MM.1S (cell line): ENCODE measurements at regions not wholly inside any gene's neighbourhood (a gene's known extent, or its start where the extent isn't known, plus 50 kb on each side); places are given as distances from the start of the nearest gene placed in this dataset.

Experiments used
- EZH2 ChIP-seq: fragments of 300-600 bp; sonication (generic); optimal IDR thresholded peaks from 2 replicates; pipeline ENCODE3; 2017; ENCODE audit warnings: low read depth, mild to moderate bottlenecking, antibody characterized with exemption, low read length, mixed read lengths
- EZH2phosphoT487 ChIP-seq: fragments of 300-600 bp; sonication (generic); IDR thresholded peaks from 2 replicates; pipeline ENCODE4 v1.6.1; 2018; ENCODE audit warnings: antibody characterized with exemption, low read length
- TF ChIP-seq, protein P1 (sequence below): fragments of 300-600 bp; sonication (generic); IDR thresholded peaks from 2 replicates; pipeline ENCODE4 v1.5.1; 2016; ENCODE audit warnings: antibody characterized with exemption, low read length, mixed read lengths

DNA sequence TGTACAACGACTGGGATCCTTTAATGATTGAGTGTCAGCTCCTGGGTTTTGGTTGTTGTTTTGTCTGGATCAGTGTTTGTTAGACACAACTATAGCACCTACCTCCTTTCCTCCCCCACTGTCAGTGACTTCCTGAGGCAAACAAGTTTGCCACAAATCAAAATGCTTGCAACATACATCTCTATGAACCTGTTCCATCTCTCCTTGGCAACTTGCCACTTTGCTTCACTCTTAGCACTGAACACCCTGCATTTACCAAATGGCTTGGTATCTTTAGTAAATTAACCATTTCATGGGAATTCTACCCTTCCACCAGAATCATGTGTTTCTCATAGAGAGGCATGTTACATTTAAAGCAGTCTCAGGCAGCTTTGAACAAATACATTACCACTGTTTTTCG lies 301.1 kb upstream of the TANK start:
- TF ChIP-seq EZH2 (no peak), EZH2phosphoT487 (no peak)
- TF ChIP-seq, protein P1, sequence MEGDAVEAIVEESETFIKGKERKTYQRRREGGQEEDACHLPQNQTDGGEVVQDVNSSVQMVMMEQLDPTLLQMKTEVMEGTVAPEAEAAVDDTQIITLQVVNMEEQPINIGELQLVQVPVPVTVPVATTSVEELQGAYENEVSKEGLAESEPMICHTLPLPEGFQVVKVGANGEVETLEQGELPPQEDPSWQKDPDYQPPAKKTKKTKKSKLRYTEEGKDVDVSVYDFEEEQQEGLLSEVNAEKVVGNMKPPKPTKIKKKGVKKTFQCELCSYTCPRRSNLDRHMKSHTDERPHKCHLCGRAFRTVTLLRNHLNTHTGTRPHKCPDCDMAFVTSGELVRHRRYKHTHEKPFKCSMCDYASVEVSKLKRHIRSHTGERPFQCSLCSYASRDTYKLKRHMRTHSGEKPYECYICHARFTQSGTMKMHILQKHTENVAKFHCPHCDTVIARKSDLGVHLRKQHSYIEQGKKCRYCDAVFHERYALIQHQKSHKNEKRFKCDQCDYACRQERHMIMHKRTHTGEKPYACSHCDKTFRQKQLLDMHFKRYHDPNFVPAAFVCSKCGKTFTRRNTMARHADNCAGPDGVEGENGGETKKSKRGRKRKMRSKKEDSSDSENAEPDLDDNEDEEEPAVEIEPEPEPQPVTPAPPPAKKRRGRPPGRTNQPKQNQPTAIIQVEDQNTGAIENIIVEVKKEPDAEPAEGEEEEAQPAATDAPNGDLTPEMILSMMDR: no peak
